GM12878 (cell line): ENCODE measurements at regions not wholly inside any gene's neighbourhood (a gene's known extent, or its start where the extent isn't known, plus 50 kb on each side); places are given as distances from the start of the nearest gene placed in this dataset.

Source experiments
- ATAC-seq: fragments of 200-7000 bp; cut with Tn5 transposase; 3 replicates; pipeline ENCODE4 v1.9.1; 2020; ENCODE audit warnings: mild to moderate bottlenecking, moderate library complexity
- BruUV-seq: library from RNA; stranded (reverse); fragments of 400-500 nt; replicated peaks from 2 replicates; lab custom pipeline; 2021; lab: Mats Ljungman, UMichigan
- CTCF ChIA-PET: fragments of 300-600 bp; sonication (Branson Sonifier 250); formaldehyde crosslinking; extraction: SDS; loops from one replicate; lab custom pipeline; 2021; ENCODE audit warnings: inconsistent platforms; lab: Yijun Ruan, JAX
- POLR2A ChIA-PET: fragments of 350-600 bp; formaldehyde crosslinking; extraction: SDS; loops from one replicate; lab custom pipeline; 2021; ENCODE audit warnings: inconsistent platforms; lab: Charles Lee
- RAD21 ChIA-PET: fragments of 300-600 bp; sonication (Branson Sonifier 250); formaldehyde crosslinking; loops from one replicate; lab custom pipeline; 2023; ENCODE audit warnings: antibody characterized with exemption; ENCODE audit not compliant: unreplicated experiment; lab: Charles Lee
- SMC1A ChIA-PET: fragments of 300-600 bp; sonication (Branson Sonifier 250); formaldehyde crosslinking; loops from one replicate; lab custom pipeline; 2023; ENCODE audit not compliant: unreplicated experiment, uncharacterized antibody; lab: Charles Lee
- DNase-seq: peaks from one replicate; pipeline ENCODE4 v3.0.0-alpha.2; 2011; ENCODE audit warnings: low read depth, low spot score
- FAIRE-seq: peaks from 3 replicates; lab custom pipeline; 2011; peaks lifted over from hg19 to GRCh38; lab: Jason Lieb, UNC
- H2AFZ ChIP-seq: 2 replicates; pipeline ENCODE4 v1.6.0; 2011; ENCODE audit warnings: low read depth, low read length, control low read depth; ENCODE audit not compliant: control insufficient read depth
- H3K27ac ChIP-seq: 2 replicates; pipeline ENCODE4 v1.5.1; 2011; ENCODE audit warnings: control low read depth; ENCODE audit not compliant: control insufficient read depth, insufficient read depth
- H3K27me3 ChIP-seq, 2 experiments: replicated peaks in 1 of 2; 2 replicates each; pipeline versions ENCODE4 v1.6.0 to v1.6.1; 2011; ENCODE audit warnings: low read length in 1 of 2; ENCODE audit not compliant: control insufficient read depth in 2 of 2, insufficient read depth in 2 of 2
- H3K36me3 ChIP-seq, 2 experiments: 2 replicates each; pipeline ENCODE4 v1.5.1; 2011; ENCODE audit warnings: low read length in 1 of 2; ENCODE audit not compliant: control insufficient read depth in 2 of 2, insufficient read depth in 2 of 2
- H3K4me1 ChIP-seq: 2 replicates; pipeline ENCODE4 v1.6.1; 2011; ENCODE audit warnings: mild to moderate bottlenecking, low read length, moderate library complexity, mixed read lengths; ENCODE audit not compliant: control insufficient read depth, insufficient read depth
- H3K4me2 ChIP-seq: 2 replicates; pipeline ENCODE4 v1.6.0; 2011; ENCODE audit warnings: control low read depth; ENCODE audit not compliant: control insufficient read depth, insufficient read depth
- H3K4me3 ChIP-seq: fragments of 200-600 bp; sonication (generic); 2 replicates; pipeline ENCODE4 v1.5.1; 2016
- H3K79me2 ChIP-seq: 2 replicates; pipeline ENCODE4 v1.6.0; 2011; ENCODE audit warnings: low read length; ENCODE audit not compliant: control insufficient read depth, insufficient read depth
- H3K9ac ChIP-seq: 2 replicates; pipeline ENCODE4 v1.8.0; 2011; ENCODE audit warnings: low read length, control low read depth, mixed read lengths; ENCODE audit not compliant: control insufficient read depth, insufficient read depth
- H3K9me3 ChIP-seq: replicated peaks from 3 replicates; pipeline ENCODE4 v1.5.1; 2011; ENCODE audit warnings: mild to moderate bottlenecking, low read length; ENCODE audit not compliant: control insufficient read depth, insufficient read depth
- H4K20me1 ChIP-seq: 2 replicates; pipeline ENCODE4 v1.6.0; 2011; ENCODE audit not compliant: control insufficient read depth, insufficient read depth
- BHLHE40 ChIP-seq, 2 experiments: fragments of 450-650 bp in 1 of 2; IDR thresholded peaks; 2 replicates each; pipeline ENCODE4 v1.6.1; 2011 to 2017; ENCODE audit warnings: low read depth in 2 of 2, borderline replicate concordance in 1 of 2, improper control_type of control experiment in 1 of 2, low read length in 1 of 2, mild to moderate bottlenecking in 1 of 2
- HDGF ChIP-seq: fragments of 450-650 bp; IDR thresholded peaks from 2 replicates; pipeline ENCODE4 v1.6.1; 2016; ENCODE audit warnings: antibody characterized with exemption
- HSF1 ChIP-seq: fragments of 150-350 bp; IDR thresholded peaks from 2 replicates; pipeline ENCODE4 v1.6.1; 2014; ENCODE audit warnings: mild to moderate bottlenecking, low read depth, low read length
- IKZF2 ChIP-seq, 2 experiments: fragments of 450-650 bp; IDR thresholded peaks; 2 replicates each; pipeline ENCODE4 v1.6.1; 2017; ENCODE audit warnings: mild to moderate bottlenecking in 2 of 2, moderate library complexity in 2 of 2
- IRF3 ChIP-seq: fragments of 450-650 bp; IDR thresholded peaks from 2 replicates; pipeline ENCODE4 v1.6.1; 2014; ENCODE audit warnings: mild to moderate bottlenecking
- NRF1 ChIP-seq: conservative IDR thresholded peaks from 2 replicates; pipeline ENCODE4 v1.6.1; 2011; ENCODE audit warnings: mild to moderate bottlenecking, low read depth, low read length, improper control_type of control experiment
- ZZZ3 ChIP-seq: IDR thresholded peaks from 2 replicates; pipeline ENCODE4 v1.6.1; 2011; ENCODE audit warnings: low read depth; ENCODE audit not compliant: control insufficient read depth, insufficient read length
- WGBS: methylation state at CpG from one replicate; pipeline ENCODE4 v1.1.6; 2016; ENCODE audit warnings: low lambda C conversion rate; ENCODE audit not compliant: insufficient replicate concordance, insufficient coverage; ENCODE audit errors: missing lambda C conversion rate; 5-methylcytosine and 5-hydroxymethylcytosine counted together
- in situ Hi-C: fragments of 300-500 bp; cut with MboI; formaldehyde crosslinking; loops from 9 replicates; pipeline ENCODE4 v1.14.3; 2018; ENCODE audit warnings: mixed read lengths
- intact Hi-C: fragments of 100-400 bp; cut with micrococcal nuclease; formaldehyde crosslinking; loops from one replicate; pipeline ENCODE4 v1.14.2; 2022; ENCODE audit not compliant: unreplicated experiment

GRCh38 chrX:46235778-46236177 is 309.4 kb downstream of the ZNF674 start (continued):
- TF ChIP-seq ZZZ3: no peak
- no peak for TF ChIP-seq IKZF2 (IDR thresholded peaks at IDR 0.05)
- TF ChIP-seq BHLHE40 (IDR thresholded peaks at IDR 0.05; ENCODE audit: borderline replicate concordance in 1 of 2, low read depth in 2 of 2, low read length in 1 of 2): no peak
- TF ChIP-seq NRF1: no peak
- TF ChIP-seq IRF3: no peak
- TF ChIP-seq, all 136 proteins: peak for 0

- in situ Hi-C loops (no loop called here), intact Hi-C loops (no loop called here)
- BruUV-seq: no TSS peak
- ChIA-PET RAD21 (no interaction called here), POLR2A (no interaction called here), SMC1A (no interaction called here), CTCF (interaction anchor here (0.8 kb wide), 1 partner anchor 49 kb away, joined by 3 read pairs; no protein-coding TSS in a partner anchor)
- WGBS: 59% methylated on average over 2 of the region's 2 CpGs
- Histone ChIP-seq H3K4me2 (no peak overlapping the region), H4K20me1 (no peaks in the 10 kb centered on the region), H3K9me3 (no peaks in the 10 kb centered on the region), H3K4me3 (no peak overlapping the region), H2AFZ (no peak overlapping the region), H3K36me3 (no peaks in the 10 kb centered on the region), H3K79me2 (no peaks in the 10 kb centered on the region), H3K27me3 (no peaks in the 10 kb centered on the region), H3K27ac (no peak overlapping the region), H3K4me1 (no peaks in the 10 kb centered on the region), H3K9ac (no peak overlapping the region)
- no peak for DNase-seq
- ATAC-seq: no peak
- TF ChIP-seq HDGF: no peak
- no peak for TF ChIP-seq HSF1
- FAIRE-seq: no peak
Observed at GRCh38 chrX:46234775-46235174, 310.4 kb downstream of the ZNF674 start.
